Transverse colon (tissue), 4 donors: ENCODE measurements at regions not wholly inside any gene's neighbourhood (a gene's known extent, or its start where the extent isn't known, plus 50 kb on each side); places are given as distances from the start of the nearest gene placed in this dataset.

ENCODE experiments used
- EP300 ChIP-seq: sonication (generic); formaldehyde crosslinking; IDR thresholded peaks from one replicate; pipeline ENCODE4 v1.6.1; 2017; ENCODE audit warnings: antibody characterized with exemption, low read depth
- POLR2A ChIP-seq: fragments of 450-650 bp; IDR thresholded peaks from one replicate; pipeline ENCODE4 v1.6.1; 2016; ENCODE audit warnings: antibody characterized with exemption, mild to moderate bottlenecking, moderate library complexity
- POLR2AphosphoS5 ChIP-seq, 3 donors: sonication (generic); formaldehyde crosslinking; IDR thresholded peaks; one replicate each; pipeline ENCODE4 v1.6.1; 2016; ENCODE audit warnings: antibody characterized with exemption in 3 of 3
- TF ChIP-seq, protein P1 (sequence below), 5 experiments: fragments of 200-600 bp in 3 of 5; fragments of 450-650 bp in 2 of 5; sonication (generic) in 3 of 5; IDR thresholded peaks; 1 replicate in 2 of 5; 2 replicates in 3 of 5; pipeline ENCODE4 v1.5.1; 2016 to 2017; ENCODE audit warnings: antibody characterized with exemption in 5 of 5, inconsistent platforms in 3 of 5, mild to moderate bottlenecking in 2 of 5, moderate library complexity in 1 of 5

DNA sequence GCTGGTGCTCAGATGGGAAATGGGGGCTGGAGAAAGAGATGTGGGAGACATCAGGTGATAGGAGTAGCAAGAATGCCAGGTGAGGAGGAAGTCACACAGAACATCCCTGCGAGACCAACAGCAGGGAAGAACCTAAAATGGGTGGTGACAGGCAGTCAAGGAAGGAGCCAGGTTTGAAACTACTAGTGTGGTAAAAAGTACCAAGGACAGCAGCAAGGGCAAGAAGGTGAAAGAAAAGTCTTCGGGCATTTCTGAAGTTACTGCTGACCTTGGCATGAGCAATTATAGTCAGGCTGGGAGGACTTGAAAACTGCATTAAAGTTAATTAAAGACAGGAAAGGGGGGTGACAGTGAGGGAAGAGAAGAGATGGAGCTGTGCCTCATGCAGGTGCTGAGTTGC lies 410.4 kb downstream of the RAD51AP2 start:
- TF ChIP-seq, protein P1, sequence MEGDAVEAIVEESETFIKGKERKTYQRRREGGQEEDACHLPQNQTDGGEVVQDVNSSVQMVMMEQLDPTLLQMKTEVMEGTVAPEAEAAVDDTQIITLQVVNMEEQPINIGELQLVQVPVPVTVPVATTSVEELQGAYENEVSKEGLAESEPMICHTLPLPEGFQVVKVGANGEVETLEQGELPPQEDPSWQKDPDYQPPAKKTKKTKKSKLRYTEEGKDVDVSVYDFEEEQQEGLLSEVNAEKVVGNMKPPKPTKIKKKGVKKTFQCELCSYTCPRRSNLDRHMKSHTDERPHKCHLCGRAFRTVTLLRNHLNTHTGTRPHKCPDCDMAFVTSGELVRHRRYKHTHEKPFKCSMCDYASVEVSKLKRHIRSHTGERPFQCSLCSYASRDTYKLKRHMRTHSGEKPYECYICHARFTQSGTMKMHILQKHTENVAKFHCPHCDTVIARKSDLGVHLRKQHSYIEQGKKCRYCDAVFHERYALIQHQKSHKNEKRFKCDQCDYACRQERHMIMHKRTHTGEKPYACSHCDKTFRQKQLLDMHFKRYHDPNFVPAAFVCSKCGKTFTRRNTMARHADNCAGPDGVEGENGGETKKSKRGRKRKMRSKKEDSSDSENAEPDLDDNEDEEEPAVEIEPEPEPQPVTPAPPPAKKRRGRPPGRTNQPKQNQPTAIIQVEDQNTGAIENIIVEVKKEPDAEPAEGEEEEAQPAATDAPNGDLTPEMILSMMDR (IDR thresholded peaks at IDR 0.05) = no peak
- TF ChIP-seq EP300 (no peak), POLR2A (no peak), POLR2AphosphoS5 (IDR thresholded peaks at IDR 0.05) (no peak)
